ENCODE measurements at regions not wholly inside any gene's neighbourhood (a gene's known extent, or its start where the extent isn't known, plus 50 kb on each side); places are given as distances from the start of the nearest gene placed in this dataset.
A peak's percentile ranks its signal among the peaks of the same experiment; 100 is the strongest.

- H3K27ac ChIP-seq = no peak overlapping the region
- no peaks in the 10 kb centered on the region for H3K27me3 ChIP-seq (ENCODE audit: control insufficient read depth, insufficient read depth, low read length)
Observed at GRCh38 chr1:82317671-82318070, 516.9 kb downstream of the ADGRL2 start.

GRCh38 chr1:82299656-82300055, 498.9 kb downstream of the ADGRL2 start:
- peak overlapping the region; percentile 15 for H3K27ac ChIP-seq
- H3K79me2 ChIP-seq = no peaks in the 10 kb centered on the region
- no peaks in the 10 kb centered on the region for H3K36me3 ChIP-seq (ENCODE audit: control insufficient read depth, insufficient read depth, low read length)
- no peaks in the 10 kb centered on the region for H3K4me1 ChIP-seq
- no peak overlapping the region for H2AFZ ChIP-seq
- H3K4me2 ChIP-seq (ENCODE audit: low read length) = no peak overlapping the region
- no peaks in the 10 kb centered on the region for H3K27me3 ChIP-seq (ENCODE audit: control insufficient read depth, insufficient read depth, low read length)
- H3K9ac ChIP-seq = no peak overlapping the region
- H3K9me3 ChIP-seq (ENCODE audit: control insufficient read depth, low read length) = no peaks in the 10 kb centered on the region
- no peak overlapping the region for H3K4me3 ChIP-seq (ENCODE audit: low read depth, low read length)
- TF ChIP-seq CTCF (IDR thresholded peaks at IDR 0.05) = no peak

More at GRCh38 chr1:82317671-82318070, 516.9 kb downstream of the ADGRL2 start:
- Histone ChIP-seq H3K4me2 (ENCODE audit: low read length) (no peak overlapping the region), H3K9ac (no peak overlapping the region), H3K4me3 (ENCODE audit: low read depth, low read length) (no peak overlapping the region), H3K9me3 (ENCODE audit: control insufficient read depth, low read length) (no peaks in the 10 kb centered on the region), H3K36me3 (ENCODE audit: control insufficient read depth, insufficient read depth, low read length) (no peaks in the 10 kb centered on the region), H2AFZ (no peak overlapping the region), H3K4me1 (no peaks in the 10 kb centered on the region), H3K79me2 (no peaks in the 10 kb centered on the region)
- TF ChIP-seq CTCF (IDR thresholded peaks at IDR 0.05) = no peak

GRCh38 chr1:82299056-82299455, 498.3 kb downstream of the ADGRL2 start:
- TF ChIP-seq CTCF (IDR thresholded peaks at IDR 0.05) = no peak

GRCh38 chr1:82297139-82297896, 496.6 kb downstream of the ADGRL2 start:
- Histone ChIP-seq H3K9ac (no peak overlapping the region), H3K4me1 (no peaks in the 10 kb centered on the region), H3K27me3 (ENCODE audit: control insufficient read depth, insufficient read depth, low read length) (no peaks in the 10 kb centered on the region), H3K4me2 (ENCODE audit: low read length) (no peak overlapping the region), H2AFZ (no peak overlapping the region), H3K4me3 (ENCODE audit: low read depth, low read length) (no peak overlapping the region), H3K27ac (no peak overlapping the region), H3K79me2 (no peaks in the 10 kb centered on the region), H3K36me3 (ENCODE audit: control insufficient read depth, insufficient read depth, low read length) (no peaks in the 10 kb centered on the region), H3K9me3 (ENCODE audit: control insufficient read depth, low read length) (no peaks in the 10 kb centered on the region)
- no peak for TF ChIP-seq CTCF (IDR thresholded peaks at IDR 0.05)

More at GRCh38 chr1:82299056-82299455, 498.3 kb downstream of the ADGRL2 start:
- Histone ChIP-seq H3K27me3 (ENCODE audit: control insufficient read depth, insufficient read depth, low read length) (no peaks in the 10 kb centered on the region), H3K4me3 (ENCODE audit: low read depth, low read length) (no peak overlapping the region), H3K36me3 (ENCODE audit: control insufficient read depth, insufficient read depth, low read length) (no peaks in the 10 kb centered on the region), H3K4me1 (no peaks in the 10 kb centered on the region), H3K4me2 (ENCODE audit: low read length) (no peak overlapping the region), H2AFZ (no peak overlapping the region), H3K27ac (no peak overlapping the region), H3K9ac (no peak overlapping the region), H3K9me3 (ENCODE audit: control insufficient read depth, low read length) (no peaks in the 10 kb centered on the region), H3K79me2 (no peaks in the 10 kb centered on the region)

GRCh38 chr1:82287556-82287955, 486.8 kb downstream of the ADGRL2 start:
- no peaks in the 10 kb centered on the region for H3K9me3 ChIP-seq (ENCODE audit: control insufficient read depth, low read length)
- no peak overlapping the region for H2AFZ ChIP-seq
- no peaks in the 10 kb centered on the region for H3K4me1 ChIP-seq
- no peak overlapping the region for H3K9ac ChIP-seq
- no peak overlapping the region for H3K27ac ChIP-seq
- H3K79me2 ChIP-seq = no peaks in the 10 kb centered on the region
- no peak overlapping the region for H3K4me3 ChIP-seq (ENCODE audit: low read depth, low read length)
- no peaks in the 10 kb centered on the region for H3K36me3 ChIP-seq (ENCODE audit: control insufficient read depth, insufficient read depth, low read length)
- H3K4me2 ChIP-seq (ENCODE audit: low read length) = no peak overlapping the region
- H3K27me3 ChIP-seq (ENCODE audit: control insufficient read depth, insufficient read depth, low read length) = no peaks in the 10 kb centered on the region
- TF ChIP-seq CTCF (IDR thresholded peaks at IDR 0.05) = no peak

Data from parathyroid adenoma (tissue), 2 donors.